D721Med (cell line): ENCODE measurements at regions not wholly inside any gene's neighbourhood (a gene's known extent, or its start where the extent isn't known, plus 50 kb on each side); places are given as distances from the start of the nearest gene placed in this dataset.

ENCODE experiments used
- DNase-seq: peaks from one replicate; pipeline ENCODE4 v3.0.0; 2011; ENCODE audit warnings: low spot score; ENCODE audit not compliant: insufficient read length
- FAIRE-seq: peaks from 2 replicates; lab custom pipeline; 2011; peaks lifted over from hg19 to GRCh38; lab: Jason Lieb, UNC
- TF ChIP-seq, protein P1 (sequence below): IDR thresholded peaks from 2 replicates; pipeline ENCODE4 v1.5.1; 2012; ENCODE audit warnings: mild to moderate bottlenecking, control low read depth; ENCODE audit not compliant: insufficient read depth; ENCODE audit errors: missing control alignments

- FAIRE-seq (no peak), DNase-seq (no peak)
- TF ChIP-seq, protein P1, sequence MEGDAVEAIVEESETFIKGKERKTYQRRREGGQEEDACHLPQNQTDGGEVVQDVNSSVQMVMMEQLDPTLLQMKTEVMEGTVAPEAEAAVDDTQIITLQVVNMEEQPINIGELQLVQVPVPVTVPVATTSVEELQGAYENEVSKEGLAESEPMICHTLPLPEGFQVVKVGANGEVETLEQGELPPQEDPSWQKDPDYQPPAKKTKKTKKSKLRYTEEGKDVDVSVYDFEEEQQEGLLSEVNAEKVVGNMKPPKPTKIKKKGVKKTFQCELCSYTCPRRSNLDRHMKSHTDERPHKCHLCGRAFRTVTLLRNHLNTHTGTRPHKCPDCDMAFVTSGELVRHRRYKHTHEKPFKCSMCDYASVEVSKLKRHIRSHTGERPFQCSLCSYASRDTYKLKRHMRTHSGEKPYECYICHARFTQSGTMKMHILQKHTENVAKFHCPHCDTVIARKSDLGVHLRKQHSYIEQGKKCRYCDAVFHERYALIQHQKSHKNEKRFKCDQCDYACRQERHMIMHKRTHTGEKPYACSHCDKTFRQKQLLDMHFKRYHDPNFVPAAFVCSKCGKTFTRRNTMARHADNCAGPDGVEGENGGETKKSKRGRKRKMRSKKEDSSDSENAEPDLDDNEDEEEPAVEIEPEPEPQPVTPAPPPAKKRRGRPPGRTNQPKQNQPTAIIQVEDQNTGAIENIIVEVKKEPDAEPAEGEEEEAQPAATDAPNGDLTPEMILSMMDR: no peak
These were observed 252.9 kb upstream of the MAN1A1 start for GRCh38 chr6:119602215-119603178.

DNA sequence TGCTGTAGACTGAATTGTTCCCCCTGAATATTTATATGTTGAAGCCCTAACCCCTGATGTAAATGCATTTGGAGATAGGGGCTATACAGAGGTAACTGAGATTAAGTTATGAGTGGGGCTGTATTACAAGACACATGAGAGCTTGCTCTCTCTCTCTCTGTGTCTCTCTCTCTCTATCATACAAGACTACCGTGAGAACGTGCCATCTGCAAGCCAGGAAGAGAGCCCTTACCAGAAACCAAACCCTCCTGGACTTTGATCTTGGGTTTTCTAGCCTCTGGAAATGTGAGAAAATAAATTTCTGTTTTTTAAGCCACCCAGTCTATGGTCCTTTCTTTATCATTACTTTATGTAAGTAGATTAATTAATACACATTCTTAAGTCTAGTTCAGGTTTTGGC lies 249.3 kb upstream of the MAN1A1 start:
- TF ChIP-seq, protein P1: no peak
- FAIRE-seq: no peak

GRCh38 chr6:119594907-119595306 lies 245.3 kb upstream of the MAN1A1 start:
- FAIRE-seq (no peak), DNase-seq (no peak)
- TF ChIP-seq, protein P1: no peak

More for the DNA sequence above, 249.3 kb upstream of the MAN1A1 start:
- no peak for DNase-seq

GRCh38 chr6:119591235-119591634 lies 241.7 kb upstream of the MAN1A1 start:
- DNase-seq (no peak), FAIRE-seq (no peak)
- TF ChIP-seq, protein P1: no peak

- no peak for DNase-seq
- no peak for FAIRE-seq
- TF ChIP-seq, protein P1: no peak
These were observed 240.5 kb upstream of the MAN1A1 start for GRCh38 chr6:119590066-119590465.

- TF ChIP-seq, protein P1: no peak
- no peak for DNase-seq
- FAIRE-seq: no peak
These were observed 238.0 kb upstream of the MAN1A1 start for GRCh38 chr6:119587537-119587936.
